ENCODE measurements at regions not wholly inside any gene's neighbourhood (a gene's known extent, or its start where the extent isn't known, plus 50 kb on each side); places are given as distances from the start of the nearest gene placed in this dataset.

- no peak for DNase-seq (ENCODE audit: low read depth)
Measured at GRCh38 chr12:90076851-90077319, 368.2 kb upstream of the ATP2B1 start.

- DNase-seq (ENCODE audit: low read depth): no peak
Measured at GRCh38 chr12:90075685-90076084, 367.0 kb upstream of the ATP2B1 start.

DNA sequence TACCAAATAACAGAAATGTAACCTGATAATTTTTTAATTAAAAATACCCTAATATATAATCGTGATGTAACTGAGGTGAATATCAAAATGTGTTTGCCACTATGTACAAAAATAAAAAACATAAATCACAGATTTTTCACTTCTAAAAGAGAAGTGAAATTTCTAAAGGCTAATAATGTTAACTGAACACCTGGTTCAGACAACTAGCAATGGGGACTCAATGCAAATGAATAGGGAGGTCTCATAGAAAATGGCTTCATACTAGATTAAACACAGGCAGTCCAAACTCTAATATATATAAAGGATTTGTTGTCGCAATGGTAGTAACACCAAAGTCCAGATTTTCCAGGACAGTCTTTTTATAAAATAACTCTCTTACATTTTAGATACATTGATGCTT lies 365.4 kb upstream of the ATP2B1 start:
- no peak for DNase-seq (ENCODE audit: low read depth)

DNA sequence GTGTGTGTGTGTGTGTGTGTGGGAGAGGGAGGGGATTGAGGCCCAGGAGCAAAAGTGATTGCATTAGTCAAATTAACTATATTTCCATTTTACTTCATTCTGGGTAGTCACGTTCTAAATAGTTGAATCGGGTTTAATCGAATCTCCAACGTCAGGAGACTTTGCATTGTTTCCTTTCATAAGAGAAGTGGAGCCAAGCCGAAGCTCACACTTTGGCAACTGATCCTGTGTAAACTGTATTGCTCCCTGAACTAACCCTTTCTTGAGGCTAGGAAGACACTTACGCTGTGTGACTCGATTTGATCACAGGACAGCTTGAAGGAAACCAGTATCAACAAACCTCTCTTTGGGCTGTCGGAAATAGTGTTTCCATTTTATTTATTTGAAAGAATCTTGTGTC lies 363.4 kb upstream of the ATP2B1 start:
- no peak for DNase-seq (ENCODE audit: low read depth)

DNA sequence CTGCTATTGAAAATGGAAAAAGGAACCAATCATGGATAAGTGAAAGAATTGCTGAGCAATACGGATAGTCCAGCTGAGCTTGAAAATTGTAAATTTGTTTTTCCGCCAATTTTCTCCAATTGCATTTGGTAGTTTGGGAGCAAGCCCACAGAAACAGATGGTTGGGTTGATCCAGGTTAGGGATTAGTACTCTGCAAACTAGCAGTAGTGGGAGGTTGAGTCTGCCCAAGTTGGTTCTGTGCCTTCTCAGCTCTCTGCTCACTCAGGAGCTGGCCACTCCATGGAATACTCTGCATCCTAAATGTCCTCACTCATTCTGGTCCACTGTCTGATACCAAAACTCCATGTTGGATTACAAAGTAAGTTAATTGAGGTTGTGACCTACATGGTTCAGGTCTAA lies 361.1 kb upstream of the ATP2B1 start:
- DNase-seq (ENCODE audit: low read depth): no peak

- no peak for DNase-seq (ENCODE audit: low read depth)
Measured at GRCh38 chr12:90067791-90068190, 359.2 kb upstream of the ATP2B1 start.

DNA sequence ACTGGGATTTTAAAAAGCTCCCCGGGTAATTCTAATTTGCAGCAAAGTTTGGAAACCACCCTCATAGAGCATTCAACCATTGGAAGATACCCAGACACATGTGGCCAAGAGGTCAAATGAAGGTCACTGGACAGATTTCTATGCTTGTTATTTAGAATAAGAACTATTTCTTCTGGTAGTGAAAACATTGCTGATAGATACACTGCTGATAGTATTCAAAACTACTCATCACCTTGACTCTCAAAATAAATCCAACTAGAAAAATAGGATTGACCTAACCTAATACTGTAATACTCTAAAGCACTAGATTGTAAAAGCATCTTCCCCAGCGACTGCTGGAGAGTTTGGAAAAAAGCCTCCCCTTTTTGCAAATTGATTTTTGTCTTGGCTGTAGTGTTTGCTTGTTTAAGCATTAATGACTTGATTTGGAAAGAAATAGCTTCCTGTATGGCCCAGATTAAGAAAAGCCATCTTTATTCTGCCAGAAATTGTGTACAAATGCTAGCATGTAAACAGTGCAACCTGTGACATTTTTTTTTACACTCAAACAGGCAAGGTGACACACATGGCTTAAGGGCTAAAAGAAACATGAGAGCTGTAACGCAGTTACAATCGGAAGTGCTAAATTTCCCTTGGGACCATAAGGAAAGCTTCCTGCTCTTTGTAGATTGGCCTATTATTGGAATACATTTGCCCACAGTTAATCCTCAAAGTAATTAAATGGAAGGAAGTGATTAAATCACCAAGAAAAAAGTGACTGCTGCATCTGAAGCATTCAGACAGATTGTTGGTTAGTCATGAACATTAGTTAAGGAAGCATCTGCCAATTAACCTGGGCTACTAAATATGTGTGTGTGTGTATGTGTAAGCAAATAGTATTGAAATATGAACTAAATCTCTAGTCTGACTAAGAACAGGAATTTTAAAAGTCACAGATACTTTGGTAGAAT lies 356.5 kb upstream of the ATP2B1 start:
- DNase-seq (ENCODE audit: low read depth): no peak

DNA sequence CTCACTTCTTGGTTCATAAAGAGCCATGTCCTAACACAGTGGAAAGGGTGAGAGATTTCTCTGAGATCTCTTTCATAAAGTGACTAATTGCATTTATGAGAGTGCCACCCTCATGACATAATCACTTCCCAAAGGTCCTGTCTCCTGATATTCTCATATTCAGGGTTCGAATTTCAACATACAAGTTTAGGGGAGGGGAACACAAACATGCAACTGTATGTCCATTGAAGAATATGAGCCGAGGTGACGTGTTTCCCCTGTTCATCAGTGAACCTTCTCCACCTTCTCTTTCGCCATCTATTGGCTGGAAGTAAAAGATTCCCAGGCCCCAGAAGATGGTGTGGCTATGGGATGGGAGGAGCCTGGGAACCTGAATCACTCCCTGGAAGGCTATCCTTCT lies 354.2 kb upstream of the ATP2B1 start:
- no peak for DNase-seq (ENCODE audit: low read depth)

DNA sequence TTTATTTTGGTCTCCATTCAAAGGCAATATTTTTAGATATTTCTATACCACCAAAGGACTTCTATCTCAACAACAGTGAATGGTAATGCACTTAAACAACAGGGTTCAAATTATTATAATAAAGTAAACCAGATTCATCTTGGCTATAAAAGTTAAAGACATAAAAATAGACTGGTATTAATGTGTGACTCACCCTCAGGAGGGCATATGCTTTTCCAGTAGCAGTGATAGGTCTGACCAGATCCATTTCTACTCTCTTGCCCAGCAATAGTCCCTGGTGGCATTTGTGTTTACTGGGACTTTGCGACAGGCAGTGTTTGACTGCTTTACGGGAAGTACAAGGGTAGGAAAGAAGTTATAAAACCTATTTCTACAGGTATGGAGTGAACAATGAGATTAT lies 353.2 kb upstream of the ATP2B1 start:
- no peak for DNase-seq (ENCODE audit: low read depth)

DNA sequence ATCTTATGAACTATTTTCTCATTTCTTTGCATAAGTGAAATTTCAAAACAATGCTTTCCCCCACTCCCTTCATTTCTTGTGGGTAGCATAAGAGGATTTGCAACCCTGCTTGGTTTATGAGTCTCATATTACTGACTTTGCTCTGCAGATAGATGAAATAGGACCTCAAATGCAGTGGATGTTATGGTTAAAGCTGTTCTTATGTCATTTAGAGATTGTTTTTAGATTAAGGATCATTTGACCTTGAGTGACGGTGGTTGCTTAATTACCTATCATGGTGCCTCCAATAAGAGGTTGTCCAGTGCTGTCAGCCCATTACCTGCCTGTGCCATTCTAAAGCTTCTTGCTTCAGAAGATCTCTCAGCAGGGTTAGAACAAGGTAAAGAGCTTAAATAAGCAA lies 351.4 kb upstream of the ATP2B1 start:
- no peak for DNase-seq (ENCODE audit: low read depth)

DNA sequence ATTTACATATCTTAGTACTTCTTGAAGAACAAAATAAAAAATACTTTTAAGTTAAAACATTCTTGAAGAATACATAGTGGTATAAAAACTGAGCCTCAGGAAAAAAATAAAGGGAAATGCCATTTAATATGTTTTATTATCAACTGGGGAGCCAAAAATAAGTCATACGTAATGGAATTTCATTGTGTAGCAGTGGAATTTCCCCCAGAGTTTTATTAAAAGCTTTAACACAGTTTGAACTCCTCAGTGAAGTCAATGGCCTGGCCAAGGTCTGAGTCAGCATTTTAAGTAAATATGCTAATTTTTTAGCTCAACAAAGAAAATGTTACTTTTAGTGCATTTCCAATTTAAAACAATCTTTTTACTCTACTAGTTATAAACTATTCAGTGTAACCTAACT lies 350.1 kb upstream of the ATP2B1 start:
- no peak for DNase-seq (ENCODE audit: low read depth)

GRCh38 chr12:90055071-90055470 lies 346.4 kb upstream of the ATP2B1 start:
- DNase-seq (ENCODE audit: low read depth): no peak

DNA sequence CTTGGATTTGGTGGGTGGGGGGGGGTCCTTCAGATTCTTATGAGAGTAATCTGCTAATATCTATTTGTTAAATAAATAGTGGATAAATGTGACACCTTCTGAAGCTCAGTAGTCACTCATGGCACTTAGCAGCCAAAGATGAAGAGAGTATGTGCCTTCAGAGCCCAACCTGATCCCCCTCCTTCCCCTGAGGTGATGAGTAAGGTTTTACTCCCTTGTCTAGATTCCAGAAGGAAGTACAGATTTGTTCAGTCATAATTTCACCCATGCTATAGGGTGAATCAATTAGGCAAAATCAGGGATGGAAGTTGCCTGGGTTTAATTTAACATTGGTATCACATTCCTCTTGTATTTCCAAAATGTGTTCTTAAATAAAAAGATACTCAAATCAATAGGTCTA lies 340.3 kb upstream of the ATP2B1 start:
- no peak for DNase-seq (ENCODE audit: low read depth)

- DNase-seq (ENCODE audit: low read depth): no peak
Measured at GRCh38 chr12:90045559-90045958, 336.9 kb upstream of the ATP2B1 start.

DNA sequence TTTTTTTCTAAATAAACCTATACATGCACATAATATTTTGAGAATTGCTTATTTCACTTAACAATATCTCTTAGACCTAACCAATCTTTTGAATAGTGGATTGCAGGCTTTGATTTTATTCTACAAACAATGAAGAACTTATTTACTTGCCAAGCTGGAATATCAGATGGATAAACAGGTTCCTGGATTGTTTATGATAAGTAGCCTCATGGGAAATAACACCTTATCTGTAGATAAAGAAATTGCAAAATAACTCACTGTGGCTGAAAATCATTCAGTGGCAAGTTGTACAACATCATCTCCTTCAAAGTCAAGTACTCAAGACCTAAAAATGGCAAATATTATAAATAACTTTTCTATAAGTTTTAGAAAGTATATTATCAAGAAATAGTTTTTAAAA lies 335.4 kb upstream of the ATP2B1 start:
- no peak for DNase-seq (ENCODE audit: low read depth)

GRCh38 chr12:90042920-90043641 lies 334.4 kb upstream of the ATP2B1 start:
- no peak for DNase-seq (ENCODE audit: low read depth)

DNA sequence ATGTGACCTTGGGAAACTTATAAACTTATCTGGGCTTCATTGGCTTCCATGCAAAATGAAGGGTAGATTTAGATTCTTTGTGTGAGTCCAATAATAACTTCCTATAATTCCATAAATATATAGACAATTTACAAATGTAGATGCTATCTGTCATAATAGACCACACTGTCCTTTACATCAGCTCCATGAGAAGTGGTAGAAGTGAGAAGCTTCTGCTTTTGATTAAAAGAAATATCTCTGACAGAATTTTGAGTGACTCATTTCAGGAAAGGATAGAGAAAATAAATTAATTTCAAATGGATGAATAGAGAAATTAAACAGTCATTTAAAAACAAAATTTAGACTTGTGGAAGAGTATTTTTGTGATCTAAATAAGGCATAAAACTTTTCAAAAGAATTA lies 329.7 kb upstream of the ATP2B1 start:
- DNase-seq (ENCODE audit: low read depth): no peak

GRCh38 chr12:90037740-90038139 lies 329.1 kb upstream of the ATP2B1 start:
- DNase-seq (ENCODE audit: low read depth): no peak

DNA sequence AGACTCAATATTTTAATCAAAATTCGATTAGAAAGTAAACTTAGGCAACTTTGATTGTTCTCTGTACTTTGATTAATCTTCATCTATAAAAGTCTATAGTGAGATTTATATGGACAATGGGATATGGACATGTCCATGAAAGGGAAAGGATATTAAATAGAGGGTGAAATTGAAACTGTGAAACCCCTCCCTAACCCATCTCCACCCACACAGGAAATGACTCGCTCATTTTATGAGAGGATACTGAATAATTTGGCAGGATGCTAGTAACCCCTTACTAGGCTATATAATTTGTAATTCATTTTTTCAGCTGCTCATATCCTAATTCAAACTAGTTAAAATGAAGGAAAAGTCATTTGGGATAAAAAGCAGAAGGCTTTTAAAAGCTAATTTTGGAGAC lies 328.0 kb upstream of the ATP2B1 start:
- no peak for DNase-seq (ENCODE audit: low read depth)

- no peak for DNase-seq (ENCODE audit: low read depth)
Measured at GRCh38 chr12:90030726-90031125, 322.1 kb upstream of the ATP2B1 start.

- DNase-seq (ENCODE audit: low read depth): no peak
Measured at GRCh38 chr12:90029317-90029716, 320.7 kb upstream of the ATP2B1 start.

- no peak for DNase-seq (ENCODE audit: low read depth)
Measured at GRCh38 chr12:90028635-90029051, 320.0 kb upstream of the ATP2B1 start.

- no peak for DNase-seq (ENCODE audit: low read depth)
Measured at GRCh38 chr12:90027889-90028634, 319.4 kb upstream of the ATP2B1 start.

Data from stimulated activated CD8-positive, alpha-beta memory T cell treated with anti-CD3 and anti-CD28 coated beads, Interleukin-15, amount 100 ng/mL, for 1 hour (primary cell).